PC-3 (cell line): ENCODE measurements at regions not wholly inside any gene's neighbourhood (a gene's known extent, or its start where the extent isn't known, plus 50 kb on each side); places are given as distances from the start of the nearest gene placed in this dataset.

Experiments
- ATAC-seq: fragments of 200-7000 bp; cut with Tn5 transposase; 2 replicates; pipeline ENCODE4 v1.9.1; 2020; ENCODE audit warnings: mild to moderate bottlenecking, moderate library complexity
- BruUV-seq: library from RNA; stranded (reverse); fragments of 400-500 nt; replicated peaks from 2 replicates; lab custom pipeline; 2021; lab: Mats Ljungman, UMichigan
- CTCF ChIA-PET: fragments of 300-600 bp; sonication (Branson Sonifier 250); formaldehyde crosslinking; loops from one replicate; lab custom pipeline; 2022; ENCODE audit warnings: antibody characterized with exemption; lab: Charles Lee
- POLR2A ChIA-PET: fragments of 300-600 bp; sonication (Branson Sonifier 250); formaldehyde crosslinking; loops from one replicate; lab custom pipeline; 2022; ENCODE audit warnings: antibody characterized with exemption; ENCODE audit not compliant: unreplicated experiment; lab: Charles Lee
- DNase-seq: peaks from one replicate; pipeline ENCODE4 v3.0.0-alpha.2; 2015
- H2AFZ ChIP-seq: fragments of 300-600 bp; sonication (generic); 2 replicates; pipeline ENCODE4 v1.6.0; 2016; ENCODE audit warnings: antibody characterized with exemption, low read length
- H3F3A ChIP-seq: fragments of 300-600 bp; sonication (generic); one replicate; pipeline ENCODE4 v1.6.0; 2017; ENCODE audit warnings: antibody characterized with exemption, low read length, control low read depth, mild to moderate bottlenecking; ENCODE audit not compliant: unreplicated experiment
- H3K27ac ChIP-seq: fragments of 300-600 bp; sonication (generic); 2 replicates; pipeline ENCODE4 v1.5.1; 2016; ENCODE audit warnings: mild to moderate bottlenecking, low read length
- H3K27me3 ChIP-seq: fragments of 300-600 bp; sonication (generic); 2 replicates; pipeline ENCODE4 v1.6.1; 2016; ENCODE audit warnings: low read length, mixed read lengths
- H3K36me3 ChIP-seq: fragments of 300-600 bp; sonication (generic); 2 replicates; pipeline ENCODE4 v1.6.1; 2016; ENCODE audit warnings: low read depth, mixed run types, low read length, mixed read lengths
- H3K4me1 ChIP-seq: fragments of 300-600 bp; sonication (generic); 2 replicates; pipeline ENCODE4 v1.5.1; 2016; ENCODE audit warnings: low read length; ENCODE audit not compliant: insufficient read depth
- H3K4me2 ChIP-seq: fragments of 300-600 bp; sonication (generic); 2 replicates; pipeline ENCODE4 v1.6.0; 2016; ENCODE audit warnings: low read length
- H3K4me3 ChIP-seq: fragments of 300-600 bp; sonication (generic); 2 replicates; pipeline ENCODE4 v1.5.1; 2016; ENCODE audit warnings: mild to moderate bottlenecking, low read length, mixed read lengths
- H3K79me2 ChIP-seq: fragments of 300-600 bp; sonication (generic); 2 replicates; pipeline ENCODE4 v1.6.1; 2017; ENCODE audit warnings: low read length, mixed read lengths
- H3K9ac ChIP-seq: fragments of 300-600 bp; sonication (generic); 2 replicates; pipeline ENCODE4 v1.6.0; 2016; ENCODE audit warnings: mild to moderate bottlenecking, low read length
- H3K9me2 ChIP-seq: fragments of 300-600 bp; sonication (generic); replicated peaks from 2 replicates; pipeline ENCODE4 v1.6.1; 2016; ENCODE audit warnings: mixed run types, low read length, mixed read lengths
- H3K9me3 ChIP-seq: fragments of 300-600 bp; sonication (generic); 2 replicates; pipeline ENCODE4 v1.6.1; 2016; ENCODE audit warnings: low read length, mixed read lengths
- H4K20me1 ChIP-seq: fragments of 300-600 bp; sonication (generic); 2 replicates; pipeline ENCODE4 v1.6.1; 2016; ENCODE audit warnings: low read length, mixed read lengths
- EZH2 ChIP-seq: fragments of 300-600 bp; sonication (generic); IDR thresholded peaks from one replicate; pipeline ENCODE4 v1.6.1; 2017; ENCODE audit warnings: antibody characterized with exemption, mild to moderate bottlenecking, low read length; ENCODE audit not compliant: unreplicated experiment
- EZH2phosphoT487 ChIP-seq: fragments of 300-600 bp; sonication (generic); IDR thresholded peaks from 2 replicates; pipeline ENCODE4 v1.6.1; 2018; ENCODE audit warnings: mild to moderate bottlenecking, antibody characterized with exemption, low read length, borderline replicate concordance
- intact Hi-C: fragments of 100-400 bp; cut with micrococcal nuclease; formaldehyde crosslinking; loops from 2 replicates; pipeline ENCODE4 v1.9.0; 2023
- TF ChIP-seq, protein P1 (sequence below): fragments of 300-600 bp; sonication (generic); conservative IDR thresholded peaks from 2 replicates; pipeline ENCODE4 v1.5.1; 2017; ENCODE audit warnings: antibody characterized with exemption, low read depth, mild to moderate bottlenecking, low read length

DNA sequence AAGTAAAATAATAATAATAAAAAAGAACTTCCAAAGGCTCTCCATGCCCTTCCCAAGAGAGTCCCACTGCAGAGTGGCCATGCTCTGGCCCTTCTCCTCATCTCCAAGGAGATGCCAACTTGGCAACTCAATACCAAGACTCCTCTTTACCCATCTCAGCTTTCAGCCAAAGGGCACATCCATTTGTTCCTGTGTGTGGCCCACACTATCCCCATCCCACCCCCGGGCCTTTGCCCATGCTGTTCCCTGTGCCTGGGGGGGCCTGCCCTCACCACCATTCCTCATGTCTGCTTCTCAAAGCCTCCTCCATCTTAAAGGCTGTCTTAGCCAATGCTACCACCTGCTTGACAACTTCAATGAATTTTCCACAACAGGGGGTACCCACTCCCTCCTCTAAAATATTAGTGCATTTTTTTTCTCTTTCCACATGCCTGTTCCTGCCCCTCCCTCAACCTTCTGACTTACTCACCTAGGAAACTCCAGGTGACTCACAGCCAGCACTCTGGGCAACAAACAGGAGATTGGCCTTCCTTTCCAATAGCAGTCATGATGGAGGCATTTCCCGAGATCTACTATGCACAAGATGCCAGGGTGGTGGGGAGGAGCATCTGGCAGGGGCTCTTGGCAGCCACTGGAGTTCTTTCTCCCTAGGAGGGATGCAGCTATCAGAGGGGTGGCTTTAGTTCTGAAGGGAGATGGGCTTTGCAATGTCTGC is 109.4 kb upstream of the SMAD3 start:
- TF ChIP-seq EZH2phosphoT487 (no peak), EZH2 (no peak)
- TF ChIP-seq, protein P1, sequence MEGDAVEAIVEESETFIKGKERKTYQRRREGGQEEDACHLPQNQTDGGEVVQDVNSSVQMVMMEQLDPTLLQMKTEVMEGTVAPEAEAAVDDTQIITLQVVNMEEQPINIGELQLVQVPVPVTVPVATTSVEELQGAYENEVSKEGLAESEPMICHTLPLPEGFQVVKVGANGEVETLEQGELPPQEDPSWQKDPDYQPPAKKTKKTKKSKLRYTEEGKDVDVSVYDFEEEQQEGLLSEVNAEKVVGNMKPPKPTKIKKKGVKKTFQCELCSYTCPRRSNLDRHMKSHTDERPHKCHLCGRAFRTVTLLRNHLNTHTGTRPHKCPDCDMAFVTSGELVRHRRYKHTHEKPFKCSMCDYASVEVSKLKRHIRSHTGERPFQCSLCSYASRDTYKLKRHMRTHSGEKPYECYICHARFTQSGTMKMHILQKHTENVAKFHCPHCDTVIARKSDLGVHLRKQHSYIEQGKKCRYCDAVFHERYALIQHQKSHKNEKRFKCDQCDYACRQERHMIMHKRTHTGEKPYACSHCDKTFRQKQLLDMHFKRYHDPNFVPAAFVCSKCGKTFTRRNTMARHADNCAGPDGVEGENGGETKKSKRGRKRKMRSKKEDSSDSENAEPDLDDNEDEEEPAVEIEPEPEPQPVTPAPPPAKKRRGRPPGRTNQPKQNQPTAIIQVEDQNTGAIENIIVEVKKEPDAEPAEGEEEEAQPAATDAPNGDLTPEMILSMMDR = no peak
- DNase-seq (peak; percentile 90), ATAC-seq (peak; percentile 88)
- Histone ChIP-seq H3K4me1 (peaks cover 38% of the 10 kb centered on the region), H3K27ac (peak overlapping the region; percentile 88), H3F3A (no peaks in the 10 kb centered on the region), H3K79me2 (no peaks in the 10 kb centered on the region), H3K9me3 (no peaks in the 10 kb centered on the region), H3K4me2 (peak overlapping the region; percentile 62), H3K36me3 (no peaks in the 10 kb centered on the region), H4K20me1 (no peaks in the 10 kb centered on the region), H3K4me3 (no peak overlapping the region), H3K9ac (peak overlapping the region; percentile 56), H2AFZ (0 out of 2 replicates have a peak overlapping the region, but pooled peaks have one; percentile 48), H3K9me2 (no peaks in the 10 kb centered on the region), H3K27me3 (no peaks in the 10 kb centered on the region)
- CTCF ChIA-PET = no interaction called here
- BruUV-seq = no TSS peak
- intact Hi-C loops = no loop called here
- POLR2A ChIA-PET = no interaction called here

DNA sequence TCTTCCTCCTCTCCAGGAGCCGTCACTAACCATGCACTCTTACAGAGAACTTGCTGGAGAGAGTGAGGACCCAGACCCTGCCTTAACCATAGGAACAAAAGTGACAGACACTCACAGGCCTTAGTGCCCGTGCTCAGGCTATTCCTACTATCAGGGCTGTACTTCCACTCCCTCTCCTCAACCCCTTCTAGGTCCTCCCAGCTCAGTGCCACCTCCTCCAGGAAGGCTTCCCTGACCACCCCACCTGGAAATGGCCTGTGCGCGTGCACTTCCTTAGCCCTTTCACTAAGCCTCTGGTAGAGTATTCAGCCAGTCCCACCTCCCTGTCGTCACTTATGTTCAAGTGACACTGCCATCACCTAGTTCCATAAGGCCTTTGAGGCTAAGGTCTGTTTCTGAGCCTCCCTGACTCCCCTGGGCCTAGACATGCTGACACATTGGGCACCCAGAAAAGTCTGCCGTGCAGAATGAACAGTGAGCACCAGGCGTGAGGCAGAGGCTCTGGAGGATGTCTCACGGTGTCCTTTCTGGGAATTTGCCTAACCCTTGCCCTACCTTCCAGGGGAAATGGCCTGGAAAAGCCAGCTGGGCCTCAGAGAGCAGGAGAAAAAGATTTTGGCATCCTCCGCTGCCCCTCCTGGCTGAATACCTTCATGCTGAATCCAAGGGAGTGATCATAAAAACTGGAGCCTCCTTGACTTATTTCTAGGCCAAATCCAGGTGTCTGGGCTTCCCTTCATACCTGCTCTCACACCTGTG is 108.6 kb upstream of the SMAD3 start:
- no TSS peak for BruUV-seq
- Histone ChIP-seq H3K27ac (peak overlapping the region; percentile 88), H3K4me1 (peaks cover 33% of the 10 kb centered on the region), H4K20me1 (no peaks in the 10 kb centered on the region), H3K79me2 (no peaks in the 10 kb centered on the region), H3K36me3 (no peaks in the 10 kb centered on the region), H3F3A (no peaks in the 10 kb centered on the region), H3K27me3 (no peaks in the 10 kb centered on the region), H3K4me2 (peak overlapping the region; percentile 62), H3K9me2 (no peaks in the 10 kb centered on the region), H3K9ac (peak overlapping the region; percentile 43), H3K4me3 (no peak overlapping the region), H2AFZ (0 out of 2 replicates have a peak overlapping the region, but pooled peaks have one; percentile 35), H3K9me3 (no peaks in the 10 kb centered on the region)
- ChIA-PET POLR2A (no interaction called here), CTCF (no interaction called here)
- ATAC-seq (peak; percentile 45), DNase-seq (peak; percentile 79)
- TF ChIP-seq, protein P1 = no peak
- TF ChIP-seq EZH2phosphoT487 = no peak
- no peak for TF ChIP-seq EZH2
- intact Hi-C loops = no loop called here

DNA sequence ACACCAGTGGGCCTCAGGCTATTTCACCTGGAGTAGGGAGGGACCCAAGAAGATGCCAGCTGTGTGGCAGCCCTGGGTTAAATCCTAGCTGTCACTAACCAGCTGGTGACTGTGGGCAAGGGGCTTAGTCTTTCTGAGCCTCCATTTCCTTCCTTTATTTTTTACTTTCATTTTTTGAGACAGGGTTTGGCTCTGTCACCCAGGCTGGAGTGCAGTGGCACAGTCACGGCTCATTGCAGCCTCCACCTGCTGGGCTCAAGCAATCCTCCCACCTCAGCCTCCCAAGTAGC is 108.0 kb upstream of the SMAD3 start:
- no peaks in the 10 kb centered on the region for H3K9me2 ChIP-seq
- TF ChIP-seq, protein P1 = no peak
- TF ChIP-seq EZH2phosphoT487 (no peak), EZH2 (no peak)
- H3K27ac ChIP-seq = peak overlapping the region; percentile 88
- ChIA-PET CTCF (no interaction called here), POLR2A (no interaction called here)
- no TSS peak for BruUV-seq
- no peak overlapping the region for H3K9ac ChIP-seq
- no peaks in the 10 kb centered on the region for H3K36me3 ChIP-seq
- peaks cover 30% of the 10 kb centered on the region for H3K4me1 ChIP-seq
- no peaks in the 10 kb centered on the region for H3K27me3 ChIP-seq
- no peak overlapping the region for H3K4me3 ChIP-seq
- no peak overlapping the region for H2AFZ ChIP-seq
- H3K4me2 ChIP-seq = peak overlapping the region; percentile 62
- H3K9me3 ChIP-seq = no peaks in the 10 kb centered on the region
- ATAC-seq (no peak), DNase-seq (no peak)
- H3K79me2 ChIP-seq = no peaks in the 10 kb centered on the region
- no peaks in the 10 kb centered on the region for H4K20me1 ChIP-seq
- intact Hi-C loops = no loop called here
- no peaks in the 10 kb centered on the region for H3F3A ChIP-seq
